Stimulated activated effector memory CD8-positive, alpha-beta T cell treated with anti-CD3 and anti-CD28 coated beads, Interleukin-12 subunit alpha, Interleukin-12 subunit beta, amount 100 ng/mL, for 72 hours (primary cell): ENCODE measurements at regions not wholly inside any gene's neighbourhood (a gene's known extent, or its start where the extent isn't known, plus 50 kb on each side); places are given as distances from the start of the nearest gene placed in this dataset.
"Not testable (repeated sequence)": the region's sequence is repeated elsewhere in the genome, so short reads cannot be mapped to it uniquely, and the experiment has no call there.

Experiments used
- ATAC-seq: fragments of 150-1000 bp; cut with Tn5 transposase; 2 replicates; pipeline ENCODE4 v1.10.0; 2021
- DNase-seq, 2 donors: peaks; one replicate each; pipeline ENCODE4 v3.0.0; 2021 to 2022; ENCODE audit warnings: low spot score in 2 of 2
- H3K27ac Mint-ChIP-seq: one replicate; pipeline ENCODE4 v1.8.0; 2022; ENCODE audit warnings: mild to moderate bottlenecking, mixed read lengths
- H3K36me3 Mint-ChIP-seq: one replicate; pipeline ENCODE4 v1.8.0; 2022; ENCODE audit warnings: mild to moderate bottlenecking, mixed read lengths
- H3K4me1 Mint-ChIP-seq: one replicate; pipeline ENCODE4 v1.8.0; 2022; ENCODE audit warnings: mixed read lengths
- H3K4me3 Mint-ChIP-seq: one replicate; pipeline ENCODE4 v1.8.0; 2022; ENCODE audit warnings: mild to moderate bottlenecking, mixed read lengths
- H3K9me3 Mint-ChIP-seq: one replicate; pipeline ENCODE4 v1.8.0; 2022; ENCODE audit warnings: mixed read lengths

GRCh38 chr6:147977851-147978465 is 364.7 kb upstream of the SASH1 start:
- Mint-ChIP-seq H3K4me1 (no peaks in the 10 kb centered on the region), H3K9me3 (no peaks in the 10 kb centered on the region), H3K27ac (no peak overlapping the region), H3K36me3 (no peaks in the 10 kb centered on the region), H3K4me3 (no peak overlapping the region)
- DNase-seq (no peak), ATAC-seq (no peak)

- DNase-seq (no peak), ATAC-seq (no peak)
- Mint-ChIP-seq H3K4me1 (no peaks in the 10 kb centered on the region), H3K36me3 (no peaks in the 10 kb centered on the region), H3K4me3 (no peak overlapping the region), H3K27ac (no peak overlapping the region), H3K9me3 (no peaks in the 10 kb centered on the region)
These were observed 362.7 kb upstream of the SASH1 start for GRCh38 chr6:147979966-147980365.

GRCh38 chr6:147983581-147984366 is 358.9 kb upstream of the SASH1 start:
- Mint-ChIP-seq H3K4me1 (no peaks in the 10 kb centered on the region), H3K36me3 (no peaks in the 10 kb centered on the region), H3K9me3 (no peaks in the 10 kb centered on the region), H3K27ac (no peak overlapping the region), H3K4me3 (no peak overlapping the region)
- DNase-seq, result no peak
- no peak for ATAC-seq

DNA sequence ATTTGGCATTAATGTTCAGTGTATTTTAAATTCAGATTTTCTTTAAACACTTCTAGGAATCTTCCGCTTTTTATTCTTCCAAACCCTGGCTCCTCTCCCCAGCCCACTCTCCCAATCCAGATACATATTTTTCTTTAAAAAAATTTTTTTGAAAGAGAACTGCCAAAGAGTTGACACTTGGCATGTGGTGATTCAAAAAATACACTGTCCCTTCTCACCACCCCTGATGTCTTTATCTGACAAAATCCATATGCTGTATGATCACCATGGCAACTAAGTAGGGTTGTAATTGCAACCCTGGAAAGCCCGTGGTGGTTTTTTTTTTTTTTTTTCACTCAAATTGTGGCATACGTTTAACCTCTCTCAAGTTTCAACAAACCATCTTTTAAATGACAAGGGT is 355.8 kb upstream of the SASH1 start:
- H3K9me3 Mint-ChIP-seq, result no peaks in the 10 kb centered on the region
- H3K4me1 Mint-ChIP-seq, result no peaks in the 10 kb centered on the region

DNA sequence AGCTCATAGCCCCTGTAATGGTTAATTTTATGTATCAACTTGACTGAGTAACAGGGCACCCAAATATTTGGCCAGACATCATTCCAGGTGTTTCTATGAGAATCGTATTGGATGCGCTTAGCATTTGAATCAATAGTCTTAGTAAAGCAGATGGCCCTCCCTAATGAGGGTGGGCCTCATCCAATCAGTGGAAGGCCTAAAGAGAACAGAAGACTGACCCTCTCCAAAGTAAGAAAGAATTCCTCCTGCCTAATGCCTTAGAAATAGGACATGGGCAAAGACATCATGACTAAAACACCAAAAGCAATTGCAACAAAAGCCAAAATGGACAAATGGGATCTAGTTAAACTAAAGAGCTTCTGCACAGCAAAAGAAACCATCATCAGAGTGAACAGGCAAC is 352.5 kb upstream of the SASH1 start:
- H3K4me1 Mint-ChIP-seq, result no peaks in the 10 kb centered on the region
- H3K27ac Mint-ChIP-seq, result no peak overlapping the region
- H3K36me3 Mint-ChIP-seq, result no peaks in the 10 kb centered on the region
- H3K4me3 Mint-ChIP-seq, result no peak overlapping the region
- ATAC-seq, result no peak
- no peak for DNase-seq
- H3K9me3 Mint-ChIP-seq, result peaks cover 2% of the 10 kb centered on the region

More for the DNA sequence above, 355.8 kb upstream of the SASH1 start:
- H3K4me3 Mint-ChIP-seq, result no peak overlapping the region
- no peak for DNase-seq
- H3K27ac Mint-ChIP-seq, result no peak overlapping the region
- H3K36me3 Mint-ChIP-seq, result no peaks in the 10 kb centered on the region
- ATAC-seq, result no peak

DNA sequence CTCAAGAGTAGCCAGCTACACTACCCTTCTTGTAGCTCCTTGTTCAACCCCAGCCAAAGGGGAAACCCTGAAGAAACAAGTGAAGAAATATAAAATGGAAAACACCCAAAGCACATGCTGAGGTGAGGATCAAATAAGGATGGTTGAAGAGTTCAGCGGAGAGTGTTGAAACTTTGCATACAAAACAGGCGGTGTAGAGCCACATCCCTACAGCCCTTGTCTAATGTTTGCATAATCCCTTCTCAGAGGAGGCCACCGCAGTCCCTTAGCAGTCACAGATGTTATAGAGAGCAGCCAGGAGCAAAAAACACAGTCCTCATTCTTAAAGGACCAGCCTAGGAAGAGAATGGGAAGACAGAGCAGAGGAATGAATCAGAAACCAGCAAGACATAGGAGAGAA is 350.7 kb upstream of the SASH1 start:
- no peak overlapping the region for H3K27ac Mint-ChIP-seq
- H3K36me3 Mint-ChIP-seq, result no peaks in the 10 kb centered on the region
- H3K4me3 Mint-ChIP-seq, result no peak overlapping the region
- DNase-seq (no peak), ATAC-seq (no peak)
- H3K9me3 Mint-ChIP-seq, result peaks cover 2% of the 10 kb centered on the region
- no peaks in the 10 kb centered on the region for H3K4me1 Mint-ChIP-seq

- no peaks in the 10 kb centered on the region for H3K4me1 Mint-ChIP-seq
- H3K9me3 Mint-ChIP-seq, result no peaks in the 10 kb centered on the region
- no peak overlapping the region for H3K4me3 Mint-ChIP-seq
- ATAC-seq (no peak), DNase-seq (no peak)
- H3K36me3 Mint-ChIP-seq, result no peaks in the 10 kb centered on the region
- no peak overlapping the region for H3K27ac Mint-ChIP-seq
These were observed 343.6 kb upstream of the SASH1 start for GRCh38 chr6:147999001-147999540.

GRCh38 chr6:148001844-148002642 is 340.6 kb upstream of the SASH1 start:
- ATAC-seq (no peak), DNase-seq (no peak)
- Mint-ChIP-seq H3K4me1 (no peaks in the 10 kb centered on the region), H3K27ac (no peak overlapping the region), H3K4me3 (no peak overlapping the region), H3K36me3 (no peaks in the 10 kb centered on the region), H3K9me3 (peaks cover 2% of the 10 kb centered on the region)

- no peaks in the 10 kb centered on the region for H3K36me3 Mint-ChIP-seq
- no peak for ATAC-seq
- H3K4me3 Mint-ChIP-seq, result no peak overlapping the region
- no peak for DNase-seq
- H3K4me1 Mint-ChIP-seq, result no peaks in the 10 kb centered on the region
- H3K27ac Mint-ChIP-seq, result no peak overlapping the region
- peaks cover 2% of the 10 kb centered on the region for H3K9me3 Mint-ChIP-seq
These were observed 338.0 kb upstream of the SASH1 start for GRCh38 chr6:148004651-148005050.

DNA sequence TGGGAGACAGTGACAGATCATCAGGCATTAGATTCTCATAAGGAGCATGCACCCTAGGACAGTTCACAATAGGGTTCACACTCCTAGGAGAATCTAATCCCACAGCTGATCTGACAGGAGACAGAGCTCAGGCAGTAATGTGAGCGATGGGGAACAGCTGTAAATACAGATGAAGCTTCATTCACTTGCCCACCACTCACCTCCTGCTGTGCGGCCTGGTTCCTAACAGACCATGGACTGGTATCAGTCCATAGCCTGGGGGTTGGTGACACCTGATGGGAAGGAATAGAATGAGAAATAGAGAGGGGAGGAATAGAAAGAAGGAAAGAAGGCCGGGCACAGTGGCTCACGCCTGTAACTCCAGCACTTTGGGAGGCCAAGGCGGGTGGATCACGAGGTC is 336.8 kb upstream of the SASH1 start:
- no peaks in the 10 kb centered on the region for H3K4me1 Mint-ChIP-seq
- no peak for DNase-seq
- no peak overlapping the region for H3K4me3 Mint-ChIP-seq
- no peaks in the 10 kb centered on the region for H3K36me3 Mint-ChIP-seq
- ATAC-seq, result no peak
- H3K27ac Mint-ChIP-seq, result no peak overlapping the region
- peaks cover 9% of the 10 kb centered on the region for H3K9me3 Mint-ChIP-seq

DNA sequence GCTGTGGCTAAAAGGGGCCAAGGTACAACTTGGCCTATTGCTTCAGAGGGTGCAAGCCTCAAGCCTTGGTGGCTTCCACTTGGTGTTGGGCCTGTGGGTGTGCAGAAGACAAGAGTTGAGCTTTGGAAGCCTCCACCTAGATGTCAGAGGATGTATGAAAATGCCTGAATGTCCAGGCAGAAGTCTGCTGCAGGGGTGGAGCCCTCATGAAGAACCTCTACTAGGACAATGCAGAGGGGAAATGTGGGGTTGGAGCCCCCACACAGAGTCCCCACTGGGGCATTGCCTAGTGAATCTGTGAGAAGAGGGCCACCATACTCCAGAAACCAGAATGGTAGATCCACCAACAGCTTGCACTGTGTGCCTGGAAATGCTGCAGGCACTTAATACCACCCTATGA is 332.1 kb upstream of the SASH1 start:
- peaks cover 20% of the 10 kb centered on the region for H3K9me3 Mint-ChIP-seq
- not testable (repeated sequence) for DNase-seq, H3K4me3 Mint-ChIP-seq, H3K27ac Mint-ChIP-seq, H3K36me3 Mint-ChIP-seq, ATAC-seq, H3K4me1 Mint-ChIP-seq

GRCh38 chr6:148016013-148016412 is 326.6 kb upstream of the SASH1 start:
- ATAC-seq (no peak), DNase-seq (no peak)
- Mint-ChIP-seq H3K27ac (no peak overlapping the region), H3K4me1 (no peaks in the 10 kb centered on the region), H3K36me3 (no peaks in the 10 kb centered on the region), H3K9me3 (peaks cover 17% of the 10 kb centered on the region), H3K4me3 (no peak overlapping the region)

DNA sequence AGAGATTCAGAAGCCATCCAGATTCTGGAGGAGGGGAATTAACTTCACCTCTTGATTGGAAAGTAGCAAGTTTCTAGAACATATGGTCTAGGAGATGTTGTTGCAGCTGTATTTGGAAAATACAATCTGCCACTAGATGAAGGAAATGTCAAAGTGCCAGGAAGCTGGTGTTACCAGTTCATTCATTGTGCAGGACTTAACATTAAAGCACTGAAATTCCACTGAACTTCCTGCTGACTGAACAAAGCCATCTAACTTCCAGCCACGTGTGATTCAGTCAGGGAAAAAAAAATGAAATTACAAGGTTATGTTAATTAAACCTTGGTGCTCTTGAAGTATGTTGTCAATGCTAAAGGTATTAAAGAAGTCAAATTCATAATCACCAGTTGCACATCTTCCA is 321.5 kb upstream of the SASH1 start:
- Mint-ChIP-seq H3K4me3 (no peak overlapping the region), H3K4me1 (no peaks in the 10 kb centered on the region), H3K36me3 (no peaks in the 10 kb centered on the region), H3K9me3 (peaks cover 14% of the 10 kb centered on the region), H3K27ac (no peak overlapping the region)
- no peak for DNase-seq
- no peak for ATAC-seq

GRCh38 chr6:148021699-148022098 is 320.9 kb upstream of the SASH1 start:
- Mint-ChIP-seq H3K27ac (no peak overlapping the region), H3K36me3 (no peaks in the 10 kb centered on the region)
- DNase-seq, result no peak

GRCh38 chr6:148022279-148022678 is 320.4 kb upstream of the SASH1 start:
- not testable (repeated sequence) for ATAC-seq, DNase-seq, H3K9me3 Mint-ChIP-seq, H3K4me1 Mint-ChIP-seq, H3K36me3 Mint-ChIP-seq, H3K27ac Mint-ChIP-seq, H3K4me3 Mint-ChIP-seq

More at GRCh38 chr6:148021699-148022098, 320.9 kb upstream of the SASH1 start:
- H3K9me3 Mint-ChIP-seq, result peaks cover 11% of the 10 kb centered on the region
- no peak overlapping the region for H3K4me3 Mint-ChIP-seq
- no peak for ATAC-seq
- H3K4me1 Mint-ChIP-seq, result no peaks in the 10 kb centered on the region
